GM13977 (cell line): ENCODE measurements at regions not wholly inside any gene's neighbourhood (a gene's known extent, or its start where the extent isn't known, plus 50 kb on each side); places are given as distances from the start of the nearest gene placed in this dataset.

Source experiments
- DNase-seq: peaks from one replicate; pipeline ENCODE4 v3.0.0; 2012; ENCODE audit warnings: low spot score
- in situ Hi-C: fragments of 300-500 bp; cut with MboI; formaldehyde crosslinking; loops from one replicate; pipeline ENCODE4 v1.12.0; 2022; ENCODE audit warnings: low sequenced_read_pairs, low pct_unique_long_range_greater_than_20kb, mixed read lengths, inconsistent platforms; ENCODE audit not compliant: unreplicated experiment
- TF ChIP-seq, protein P1 (sequence below): IDR thresholded peaks from 2 replicates; pipeline ENCODE4 v1.5.1; 2012; ENCODE audit warnings: mild to moderate bottlenecking, control low read depth; ENCODE audit not compliant: insufficient read depth; ENCODE audit errors: extremely low read depth, missing control alignments

DNA sequence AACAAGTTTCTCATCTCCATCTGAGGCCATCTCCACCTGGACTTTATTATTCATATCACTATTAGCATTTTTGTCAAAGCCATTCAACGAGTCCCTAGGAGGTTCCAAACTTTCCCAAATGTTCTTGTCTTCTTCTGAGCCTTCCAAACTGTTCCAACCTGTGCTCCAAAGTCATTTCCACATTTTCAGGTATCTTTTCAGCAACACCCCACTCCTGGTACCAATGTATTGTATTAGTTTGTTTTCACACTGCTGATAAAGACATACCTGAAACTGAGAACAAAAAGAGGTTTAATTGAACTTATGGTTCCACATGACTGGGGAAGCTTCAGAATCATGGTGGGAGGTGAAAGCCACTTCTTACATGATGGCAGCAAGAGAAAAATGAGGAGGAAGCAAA is 385.4 kb upstream of the GATB start:
- TF ChIP-seq, protein P1, sequence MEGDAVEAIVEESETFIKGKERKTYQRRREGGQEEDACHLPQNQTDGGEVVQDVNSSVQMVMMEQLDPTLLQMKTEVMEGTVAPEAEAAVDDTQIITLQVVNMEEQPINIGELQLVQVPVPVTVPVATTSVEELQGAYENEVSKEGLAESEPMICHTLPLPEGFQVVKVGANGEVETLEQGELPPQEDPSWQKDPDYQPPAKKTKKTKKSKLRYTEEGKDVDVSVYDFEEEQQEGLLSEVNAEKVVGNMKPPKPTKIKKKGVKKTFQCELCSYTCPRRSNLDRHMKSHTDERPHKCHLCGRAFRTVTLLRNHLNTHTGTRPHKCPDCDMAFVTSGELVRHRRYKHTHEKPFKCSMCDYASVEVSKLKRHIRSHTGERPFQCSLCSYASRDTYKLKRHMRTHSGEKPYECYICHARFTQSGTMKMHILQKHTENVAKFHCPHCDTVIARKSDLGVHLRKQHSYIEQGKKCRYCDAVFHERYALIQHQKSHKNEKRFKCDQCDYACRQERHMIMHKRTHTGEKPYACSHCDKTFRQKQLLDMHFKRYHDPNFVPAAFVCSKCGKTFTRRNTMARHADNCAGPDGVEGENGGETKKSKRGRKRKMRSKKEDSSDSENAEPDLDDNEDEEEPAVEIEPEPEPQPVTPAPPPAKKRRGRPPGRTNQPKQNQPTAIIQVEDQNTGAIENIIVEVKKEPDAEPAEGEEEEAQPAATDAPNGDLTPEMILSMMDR, result no peak
- in situ Hi-C loops, result no loop called here
- DNase-seq, result no peak

DNA sequence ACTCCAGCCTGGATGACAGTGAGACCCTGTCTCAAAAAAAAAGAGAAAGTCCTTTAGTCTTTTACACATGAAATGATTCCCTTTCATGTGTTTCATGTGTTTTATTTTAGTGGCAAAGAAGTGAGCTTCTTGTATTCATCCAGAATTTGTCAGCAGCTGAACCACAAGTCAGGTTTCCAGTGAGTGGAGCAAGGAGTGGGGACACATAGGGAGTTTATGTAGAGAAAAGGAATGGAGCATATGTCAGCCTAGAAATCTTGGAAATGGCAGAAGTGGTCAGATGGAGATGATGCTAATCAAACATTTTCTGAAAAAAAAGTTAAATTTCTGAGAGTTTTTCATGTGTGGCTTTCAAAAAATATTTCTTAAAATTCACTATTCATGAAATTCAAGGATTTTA is 383.0 kb upstream of the GATB start:
- DNase-seq, result no peak
- TF ChIP-seq, protein P1, result no peak
- in situ Hi-C loops, result no loop called here

DNA sequence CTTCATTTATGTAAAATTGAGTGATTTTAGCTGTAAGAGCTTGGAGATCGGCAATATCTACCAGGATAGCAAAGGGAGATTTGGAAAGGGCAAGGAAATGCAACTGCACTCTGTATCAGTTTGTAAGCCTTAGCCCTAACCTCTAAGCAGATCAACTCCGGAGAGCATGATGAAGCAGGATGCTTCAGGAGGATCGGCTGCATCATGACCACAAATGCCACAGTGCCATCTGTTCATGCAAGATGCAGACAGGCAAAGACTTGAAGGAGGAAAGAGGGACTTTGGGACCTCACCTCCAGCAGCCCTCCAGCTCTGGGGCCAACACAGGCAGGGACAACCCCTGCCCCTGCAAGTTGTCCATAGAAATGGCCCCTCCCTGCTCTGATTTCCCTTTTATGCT is 377.6 kb upstream of the GATB start:
- in situ Hi-C loops, result no loop called here
- TF ChIP-seq, protein P1, result no peak
- DNase-seq, result no peak

DNA sequence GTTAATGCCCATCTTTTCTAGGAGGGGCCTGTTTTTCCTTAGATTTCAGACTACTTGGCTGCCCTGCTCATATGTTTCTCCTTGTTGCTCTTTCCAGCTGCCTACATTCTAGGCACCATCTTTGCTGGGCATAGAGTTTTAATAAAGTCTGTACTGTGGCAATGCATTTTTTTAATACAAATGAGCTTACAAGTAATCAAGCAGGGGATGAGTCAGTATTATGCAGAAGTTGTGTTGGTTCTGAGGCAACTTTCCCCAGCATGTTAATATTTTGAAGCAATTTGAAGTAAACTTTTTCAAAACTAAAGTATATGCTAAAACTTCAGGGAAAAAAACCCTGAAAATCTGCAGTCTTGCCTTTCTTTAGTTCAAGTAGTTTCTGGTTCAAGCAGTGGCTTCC is 372.0 kb upstream of the GATB start:
- TF ChIP-seq, protein P1, result no peak
- no peak for DNase-seq
- in situ Hi-C loops, result no loop called here

DNA sequence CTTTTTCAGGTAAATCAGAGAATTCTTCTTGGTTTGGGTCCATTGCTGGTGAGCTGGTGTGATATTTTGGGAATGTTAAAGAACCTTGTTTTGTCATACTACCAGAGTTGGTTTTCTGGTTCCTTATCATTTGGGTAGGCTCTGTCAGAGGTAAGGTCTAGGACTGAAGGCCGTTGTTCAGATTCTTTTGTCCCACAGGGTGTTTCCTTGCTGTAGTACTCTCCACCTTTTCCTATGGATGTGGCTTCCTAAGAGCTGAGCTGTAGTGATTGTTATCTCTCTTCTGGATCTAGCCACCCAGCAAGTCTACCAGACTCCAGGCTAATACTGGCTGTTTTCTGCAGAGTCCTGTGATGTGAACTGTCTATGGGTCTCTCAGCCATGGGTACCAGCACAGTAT is 367.5 kb upstream of the GATB start:
- no peak for DNase-seq
- TF ChIP-seq, protein P1, result no peak
- in situ Hi-C loops, result no loop called here

DNA sequence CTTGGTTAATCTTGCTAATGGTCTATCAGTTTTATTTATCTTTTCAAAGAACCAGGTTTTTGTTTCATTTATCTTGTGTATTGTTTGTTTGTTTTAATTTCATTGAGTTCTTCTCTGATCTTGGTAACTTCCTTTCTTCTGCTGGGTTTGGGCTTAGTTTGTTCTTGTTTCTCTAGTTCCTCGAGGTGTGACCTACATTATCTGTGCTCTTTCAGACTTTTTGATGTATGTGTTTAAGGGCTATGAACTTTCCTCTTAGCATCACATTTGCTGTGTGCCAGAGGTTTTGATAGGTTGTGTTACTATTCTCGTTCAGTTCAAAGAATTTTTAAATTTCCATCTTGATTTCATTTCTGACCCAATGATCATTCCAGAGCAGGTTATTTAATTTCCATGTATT is 365.4 kb upstream of the GATB start:
- TF ChIP-seq, protein P1, result no peak
- no peak for DNase-seq
- in situ Hi-C loops, result no loop called here
